AG09319 (cell line): ENCODE measurements at regions not wholly inside any gene's neighbourhood (a gene's known extent, or its start where the extent isn't known, plus 50 kb on each side); places are given as distances from the start of the nearest gene placed in this dataset.
"Not testable (repeated sequence)": the region's sequence is repeated elsewhere in the genome, so short reads cannot be mapped to it uniquely, and the experiment has no call there.

Experiments
- DNase-seq: peaks from one replicate; pipeline ENCODE4 v3.0.0-alpha.2; 2010; ENCODE audit warnings: low read depth; ENCODE audit errors: extremely low read depth
- TF ChIP-seq, protein P1 (sequence below): IDR thresholded peaks from 2 replicates; pipeline ENCODE4 v1.5.1; 2011; ENCODE audit warnings: low read depth, mild to moderate bottlenecking, inconsistent platforms, low read length, moderate library complexity

DNA sequence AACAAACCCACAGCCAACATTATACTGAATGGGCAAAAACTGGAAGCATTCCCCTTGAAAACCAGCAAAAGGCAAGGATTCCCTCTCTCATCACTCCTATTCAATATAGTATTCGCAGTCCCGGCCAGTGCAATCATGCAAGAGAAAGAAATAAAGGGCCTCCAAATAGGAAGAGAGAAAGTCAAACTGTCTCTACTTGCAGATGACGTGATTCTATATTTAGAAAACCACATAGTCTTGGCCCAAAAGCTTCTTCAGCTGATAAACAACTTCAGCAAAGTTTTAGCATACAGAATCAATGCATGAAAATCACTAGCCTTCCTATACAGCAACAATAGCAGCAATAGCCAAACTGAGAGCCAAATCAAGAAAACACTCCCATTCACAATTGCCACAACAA, 333.7 kb upstream of the EDIL3 start:
- TF ChIP-seq, protein P1, sequence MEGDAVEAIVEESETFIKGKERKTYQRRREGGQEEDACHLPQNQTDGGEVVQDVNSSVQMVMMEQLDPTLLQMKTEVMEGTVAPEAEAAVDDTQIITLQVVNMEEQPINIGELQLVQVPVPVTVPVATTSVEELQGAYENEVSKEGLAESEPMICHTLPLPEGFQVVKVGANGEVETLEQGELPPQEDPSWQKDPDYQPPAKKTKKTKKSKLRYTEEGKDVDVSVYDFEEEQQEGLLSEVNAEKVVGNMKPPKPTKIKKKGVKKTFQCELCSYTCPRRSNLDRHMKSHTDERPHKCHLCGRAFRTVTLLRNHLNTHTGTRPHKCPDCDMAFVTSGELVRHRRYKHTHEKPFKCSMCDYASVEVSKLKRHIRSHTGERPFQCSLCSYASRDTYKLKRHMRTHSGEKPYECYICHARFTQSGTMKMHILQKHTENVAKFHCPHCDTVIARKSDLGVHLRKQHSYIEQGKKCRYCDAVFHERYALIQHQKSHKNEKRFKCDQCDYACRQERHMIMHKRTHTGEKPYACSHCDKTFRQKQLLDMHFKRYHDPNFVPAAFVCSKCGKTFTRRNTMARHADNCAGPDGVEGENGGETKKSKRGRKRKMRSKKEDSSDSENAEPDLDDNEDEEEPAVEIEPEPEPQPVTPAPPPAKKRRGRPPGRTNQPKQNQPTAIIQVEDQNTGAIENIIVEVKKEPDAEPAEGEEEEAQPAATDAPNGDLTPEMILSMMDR, result no peak
- no peak for DNase-seq

DNA sequence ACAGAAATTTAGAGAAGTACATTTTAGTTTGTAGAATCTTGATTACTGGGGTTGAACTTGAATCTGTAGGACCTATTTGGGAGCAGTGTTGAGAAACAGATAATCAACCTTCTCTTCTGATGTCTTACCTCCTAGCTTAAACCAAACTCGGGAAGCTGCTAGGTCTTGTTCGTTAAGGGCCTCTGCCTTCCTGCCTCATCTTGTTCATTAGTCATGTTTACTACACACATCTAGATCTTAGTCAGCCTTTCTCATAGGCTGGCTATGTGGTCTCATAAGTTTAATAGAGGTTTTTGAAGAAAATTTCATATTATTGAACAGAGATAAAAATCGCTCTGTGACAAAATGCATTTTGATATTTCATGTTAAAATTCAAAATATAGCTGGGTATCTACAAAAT, 331.0 kb upstream of the EDIL3 start:
- TF ChIP-seq, protein P1, result no peak
- no peak for DNase-seq

DNA sequence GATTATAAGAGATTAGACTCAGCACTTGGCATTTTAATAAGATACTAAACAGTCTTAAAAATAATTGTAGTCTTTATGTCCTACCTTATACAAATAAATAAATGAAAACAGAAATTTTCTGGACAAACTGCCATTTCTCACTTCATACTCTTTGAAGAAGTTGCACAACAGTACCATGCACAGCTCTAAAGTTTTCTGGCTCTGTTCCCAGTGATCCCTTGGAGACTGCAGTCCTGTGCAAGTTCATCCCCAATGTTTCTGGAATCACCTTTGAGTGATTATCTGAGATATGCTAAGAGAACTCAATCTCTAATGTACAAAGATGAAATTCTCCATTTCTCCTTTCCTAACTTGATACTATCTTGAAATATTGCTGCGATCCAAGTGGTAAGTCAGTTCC, 330.4 kb upstream of the EDIL3 start:
- DNase-seq, result no peak
- TF ChIP-seq, protein P1, result no peak

DNA sequence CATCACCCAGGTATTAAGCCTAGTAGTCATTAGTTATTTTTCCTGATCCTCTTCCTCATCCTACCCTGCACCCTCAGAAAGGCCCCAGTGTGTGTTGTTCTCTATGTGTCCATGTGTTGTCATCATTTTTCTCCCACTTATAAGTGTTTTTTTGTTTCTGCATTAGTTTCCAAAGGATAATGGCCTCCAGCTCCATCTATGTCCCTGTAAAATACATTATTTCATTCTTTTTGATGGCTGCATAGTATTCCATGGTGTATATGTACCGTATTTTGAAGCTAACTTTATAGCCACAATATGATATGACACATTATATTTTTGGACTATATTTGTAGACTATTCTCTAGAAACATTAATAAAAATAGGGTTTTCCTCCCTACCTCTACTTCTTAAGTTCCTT, 324.4 kb upstream of the EDIL3 start:
- TF ChIP-seq, protein P1, result no peak

DNA sequence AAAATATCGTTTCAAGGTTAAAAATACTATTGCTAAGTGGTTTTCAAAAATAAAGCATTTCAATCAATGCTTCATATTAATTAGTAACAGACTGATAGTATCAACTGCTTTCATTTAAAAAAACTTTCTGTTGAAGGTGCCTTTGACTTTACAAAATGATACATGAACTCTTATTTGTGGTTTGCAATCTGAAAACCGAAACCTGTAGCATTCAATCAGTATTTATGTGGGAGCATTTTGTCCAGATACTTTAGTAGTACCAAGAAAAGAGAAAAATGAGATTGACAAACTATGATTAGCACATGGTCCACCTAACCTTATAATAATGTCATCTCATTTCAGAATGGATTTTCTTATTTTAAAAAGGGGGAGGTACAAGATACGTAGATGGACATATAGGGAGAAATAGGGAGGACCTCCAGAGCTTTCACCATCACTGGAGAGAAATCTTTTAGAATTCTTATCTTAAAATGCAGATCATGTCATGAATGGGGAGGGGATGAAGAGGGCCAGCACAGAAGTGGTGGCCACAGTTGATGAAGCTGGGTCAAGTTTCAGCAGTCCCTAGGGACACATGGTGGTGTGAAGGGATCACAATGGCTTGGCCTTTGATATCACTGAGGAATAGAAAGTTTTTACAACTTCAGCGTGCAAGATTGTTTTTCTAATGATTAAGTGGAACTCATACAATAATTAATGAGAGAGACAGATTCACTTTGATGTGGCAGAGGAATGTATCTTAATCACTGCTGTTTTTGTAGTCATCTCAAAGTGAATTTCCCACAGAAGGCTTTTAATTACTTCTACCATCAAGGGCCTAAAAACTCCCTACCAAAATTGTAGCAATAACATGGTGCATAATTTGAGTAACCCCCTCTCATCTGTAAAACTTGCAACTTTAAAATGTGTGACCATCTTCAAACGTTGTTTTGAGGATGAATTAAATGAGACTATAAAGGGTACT, 322.3 kb upstream of the EDIL3 start:
- DNase-seq, result no peak
- TF ChIP-seq, protein P1, result no peak

More for the DNA sequence above, 324.4 kb upstream of the EDIL3 start:
- no peak for DNase-seq

DNA sequence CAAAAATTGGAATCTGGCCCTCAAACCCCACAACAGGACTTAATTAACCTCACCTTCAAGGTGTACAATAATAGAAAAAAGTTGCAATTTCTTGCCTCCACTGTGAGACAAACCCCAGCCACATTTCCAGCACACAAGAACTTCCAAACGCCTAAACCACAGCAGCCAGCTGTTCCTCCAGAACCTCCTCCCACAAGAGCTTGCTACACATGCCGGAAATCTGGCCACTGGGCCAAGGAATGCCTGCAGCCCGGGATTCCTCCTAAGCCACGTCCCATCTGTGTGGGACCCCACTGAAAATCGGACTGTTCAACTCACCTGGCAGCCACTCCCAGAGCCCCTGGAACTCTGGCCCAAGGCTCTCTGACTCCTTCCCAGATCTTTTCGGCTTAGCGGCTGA, 315.9 kb upstream of the EDIL3 start:
- DNase-seq, result not testable (repeated sequence)

DNA sequence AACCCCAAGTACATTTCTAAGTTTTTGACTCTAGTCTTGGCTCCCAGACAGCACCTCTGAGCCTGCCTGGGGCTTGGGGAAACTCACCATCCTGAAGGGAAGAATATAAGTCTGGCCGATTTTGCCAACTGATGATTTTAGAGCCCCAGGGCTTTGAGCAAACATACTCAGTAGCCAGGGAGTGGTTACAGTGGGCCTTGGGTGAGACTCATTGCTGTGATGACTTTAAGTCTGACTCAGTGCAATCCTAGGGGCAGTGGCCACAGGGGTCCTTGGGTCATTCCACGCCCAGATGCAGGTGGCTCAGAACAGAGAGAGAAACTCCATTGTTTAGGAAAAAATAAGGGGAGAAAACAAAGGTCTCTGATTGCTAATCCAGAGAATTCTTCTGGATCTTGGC, 312.0 kb upstream of the EDIL3 start:
- DNase-seq, result no peak
- TF ChIP-seq, protein P1, result no peak
